ENCODE measurements at regions not wholly inside any gene's neighbourhood (a gene's known extent, or its start where the extent isn't known, plus 50 kb on each side); places are given as distances from the start of the nearest gene placed in this dataset.

- no peak for DNase-seq (ENCODE audit: low read depth in 2 of 3, low spot score in 2 of 3)
Observed at GRCh38 chr14:86652526-86652925, 1122.6 kb downstream of the FLRT2 start.

DNA sequence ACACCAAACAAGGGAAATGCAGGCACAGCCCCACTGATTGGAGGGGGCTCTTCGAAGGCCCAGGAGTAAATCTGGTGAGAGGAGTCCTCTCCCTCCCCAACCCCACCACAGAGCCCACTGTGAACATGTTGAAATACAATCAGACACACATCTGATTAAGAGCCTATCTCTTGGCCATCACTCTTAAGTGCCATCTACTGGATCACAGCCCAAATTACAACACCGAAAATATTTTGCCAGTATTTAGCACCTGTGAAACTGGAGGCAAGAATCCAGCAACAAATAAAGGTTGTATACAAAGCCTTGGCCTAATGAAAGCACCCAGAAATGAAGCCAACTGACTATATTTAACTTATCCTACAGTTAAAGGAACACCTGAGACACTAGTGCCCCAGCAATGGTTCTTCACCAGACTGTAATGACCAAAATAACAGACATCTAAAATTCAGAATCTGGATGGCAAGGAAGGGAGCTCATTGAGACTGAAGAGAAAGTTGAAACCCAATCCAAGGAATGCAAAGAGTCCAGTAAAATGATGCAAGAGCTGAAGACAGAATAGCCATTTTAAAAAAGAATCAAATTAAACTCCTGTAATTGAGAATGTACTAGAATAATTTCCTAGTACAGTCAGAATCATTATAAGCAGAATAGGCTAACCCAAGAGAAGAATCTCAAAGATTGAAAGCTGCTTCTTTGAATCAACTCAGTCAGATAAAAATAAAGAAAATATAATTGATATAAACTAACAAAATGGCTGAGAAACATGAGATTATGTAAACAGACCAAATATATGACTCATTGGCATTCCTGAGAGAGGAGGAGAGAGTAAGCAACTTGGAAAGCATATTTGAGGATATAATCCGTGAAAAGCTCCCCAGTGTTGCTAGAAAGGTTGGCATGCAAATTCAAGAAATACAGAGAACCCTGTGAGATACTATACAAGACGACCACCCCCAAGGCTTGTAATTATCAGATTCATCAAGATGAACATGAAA, 1117.0 kb downstream of the FLRT2 start:
- no peak for DNase-seq (ENCODE audit: low read depth in 2 of 3, low spot score in 2 of 3)

- no peak for DNase-seq (ENCODE audit: low read depth in 2 of 3, low spot score in 2 of 3)
Observed at GRCh38 chr14:86646125-86646524, 1116.2 kb downstream of the FLRT2 start.

DNA sequence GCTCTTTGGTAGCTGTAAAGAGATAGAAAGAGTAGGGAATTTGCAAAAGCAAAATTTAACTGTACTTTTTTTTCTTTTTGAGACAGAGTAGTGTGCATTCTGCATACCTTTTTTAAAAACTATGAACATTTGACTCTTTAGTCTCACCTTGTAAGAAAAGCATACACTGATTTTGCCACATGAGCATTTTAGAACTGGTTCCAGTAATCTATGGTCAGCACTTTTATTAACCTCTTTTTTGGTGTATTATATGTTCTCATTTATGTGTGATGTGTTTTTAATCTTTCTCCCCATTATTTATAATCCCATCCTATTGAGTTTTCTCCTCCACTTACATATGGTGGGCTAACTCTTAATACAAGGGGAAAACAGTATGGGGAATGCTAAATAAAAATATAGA, 1111.4 kb downstream of the FLRT2 start:
- DNase-seq (ENCODE audit: low read depth in 2 of 3, low spot score in 2 of 3) = no peak

DNA sequence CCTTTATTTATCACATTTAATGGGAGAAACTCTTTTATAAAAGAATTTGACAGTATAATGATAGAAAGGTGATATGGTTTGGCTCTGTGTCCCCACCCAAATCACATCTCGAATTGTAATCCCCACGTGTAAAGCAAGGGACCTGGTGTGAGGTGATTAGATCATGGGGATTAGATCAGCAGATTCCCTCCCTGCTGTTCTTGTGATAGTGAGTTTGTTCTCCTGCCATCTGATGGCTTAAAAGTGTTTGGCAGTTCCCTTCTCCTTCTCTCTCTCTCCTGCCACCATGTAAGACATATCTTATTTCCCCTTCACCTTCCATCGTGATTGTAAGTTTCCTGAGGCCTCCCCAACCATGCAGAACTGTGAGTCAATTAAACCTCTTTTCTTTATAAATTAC, 1110.3 kb downstream of the FLRT2 start:
- no peak for DNase-seq (ENCODE audit: low read depth in 2 of 3, low spot score in 2 of 3)

DNA sequence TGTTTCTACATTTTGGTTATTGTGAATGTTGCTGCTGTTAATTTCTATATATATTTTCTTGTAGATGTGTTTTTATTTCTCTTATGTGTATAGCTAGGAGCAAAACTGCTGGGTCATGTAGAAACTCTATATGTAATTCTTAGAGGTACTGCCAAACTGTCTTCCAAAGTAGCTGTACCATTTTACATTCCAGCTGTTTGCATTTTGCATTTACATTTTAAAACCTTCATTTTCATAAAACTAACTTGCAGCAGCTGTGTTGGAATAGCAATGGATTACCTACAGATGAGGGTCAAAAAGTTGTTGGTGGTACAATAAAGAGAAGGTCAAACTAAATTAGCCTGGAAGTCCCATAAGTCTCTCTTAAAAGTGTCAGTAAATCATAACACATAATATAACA, 1109.7 kb downstream of the FLRT2 start:
- no peak for DNase-seq (ENCODE audit: low read depth in 2 of 3, low spot score in 2 of 3)

- DNase-seq (ENCODE audit: low read depth in 2 of 3, low spot score in 2 of 3) = no peak
Observed at GRCh38 chr14:86639146-86639545, 1109.2 kb downstream of the FLRT2 start.

DNA sequence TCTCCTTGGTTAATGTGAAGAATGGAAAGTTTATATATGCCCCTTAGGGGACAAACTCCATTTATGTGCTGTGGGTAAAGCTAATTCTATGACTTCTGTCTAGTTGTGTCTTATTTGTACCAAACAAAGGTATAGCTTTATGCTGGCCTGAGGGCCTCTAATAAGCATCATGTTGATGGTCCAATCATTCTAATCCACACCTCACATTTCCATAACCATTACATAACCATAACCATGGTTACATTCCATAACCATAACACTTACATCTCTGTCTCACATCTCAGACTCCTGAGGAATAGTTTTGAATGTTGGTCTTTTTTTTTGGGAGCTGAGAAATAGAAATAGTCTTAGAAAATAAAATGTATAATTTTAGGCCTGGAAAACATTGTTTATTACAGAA, 1097.1 kb downstream of the FLRT2 start:
- no peak for DNase-seq (ENCODE audit: low read depth in 2 of 3, low spot score in 2 of 3)

DNA sequence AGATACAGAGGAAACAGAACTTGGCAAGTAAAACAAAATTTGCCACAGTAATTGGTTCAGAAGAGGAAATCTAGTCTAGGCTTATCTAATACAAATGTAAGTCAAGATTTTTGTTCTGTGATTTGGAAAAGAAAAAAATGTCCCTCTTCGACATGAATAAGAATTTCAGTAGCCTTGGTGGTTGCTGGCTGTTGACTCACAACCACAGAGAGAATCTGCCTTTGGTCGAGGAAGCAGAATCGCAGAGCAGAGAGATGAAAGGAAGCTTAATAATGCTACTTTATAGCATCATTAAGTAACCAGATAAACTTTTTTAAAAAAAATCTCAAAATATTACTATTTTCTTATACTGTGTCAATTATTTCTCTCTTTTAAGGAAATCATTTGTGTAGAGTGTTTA, 1096.6 kb downstream of the FLRT2 start:
- DNase-seq (ENCODE audit: low read depth in 2 of 3, low spot score in 2 of 3) = no peak

GRCh38 chr14:86625637-86626036, 1095.7 kb downstream of the FLRT2 start:
- no peak for DNase-seq (ENCODE audit: low read depth in 2 of 3, low spot score in 2 of 3)

DNA sequence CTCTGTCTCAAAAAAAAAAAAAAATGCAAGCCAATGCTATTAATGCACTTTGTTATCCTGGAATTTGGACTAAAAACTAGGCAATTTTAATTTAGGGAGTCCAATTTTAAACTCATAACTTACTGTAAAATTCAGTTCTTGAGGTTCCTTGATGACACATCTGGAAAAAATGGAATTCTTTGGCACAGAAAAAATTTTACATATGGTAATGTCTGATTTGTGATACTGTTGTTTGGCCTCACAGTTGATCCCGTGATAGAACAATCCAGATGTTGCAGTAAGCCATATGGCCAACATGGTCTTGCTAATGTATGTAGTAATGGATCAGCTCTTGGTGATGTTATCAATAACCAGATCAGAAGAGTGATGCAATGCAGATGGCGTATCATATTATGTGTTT, 1089.8 kb downstream of the FLRT2 start:
- DNase-seq (ENCODE audit: low read depth in 2 of 3, low spot score in 2 of 3) = no peak

DNA sequence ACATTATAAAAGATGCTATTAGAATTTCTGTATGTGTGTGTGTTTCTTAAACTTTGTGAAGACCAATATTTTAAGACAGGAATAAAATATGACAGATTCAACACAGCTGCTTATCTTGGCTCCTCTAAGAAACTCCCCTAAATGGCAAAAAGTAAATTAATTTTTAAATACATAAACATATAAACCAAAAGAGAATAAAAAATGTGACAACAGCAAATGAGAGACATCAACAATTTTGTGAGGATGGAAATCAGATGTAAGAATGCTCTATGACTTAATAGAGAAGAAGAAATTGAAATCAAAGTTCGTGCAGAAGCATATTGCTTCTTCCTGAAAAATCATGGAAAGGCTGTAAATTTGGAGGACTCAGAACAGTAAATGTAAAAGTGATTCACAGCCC, 1083.8 kb downstream of the FLRT2 start:
- no peak for DNase-seq (ENCODE audit: low read depth in 2 of 3, low spot score in 2 of 3)

- DNase-seq (ENCODE audit: low read depth in 2 of 3, low spot score in 2 of 3) = no peak
Observed at GRCh38 chr14:86613126-86613525, 1083.2 kb downstream of the FLRT2 start.

DNA sequence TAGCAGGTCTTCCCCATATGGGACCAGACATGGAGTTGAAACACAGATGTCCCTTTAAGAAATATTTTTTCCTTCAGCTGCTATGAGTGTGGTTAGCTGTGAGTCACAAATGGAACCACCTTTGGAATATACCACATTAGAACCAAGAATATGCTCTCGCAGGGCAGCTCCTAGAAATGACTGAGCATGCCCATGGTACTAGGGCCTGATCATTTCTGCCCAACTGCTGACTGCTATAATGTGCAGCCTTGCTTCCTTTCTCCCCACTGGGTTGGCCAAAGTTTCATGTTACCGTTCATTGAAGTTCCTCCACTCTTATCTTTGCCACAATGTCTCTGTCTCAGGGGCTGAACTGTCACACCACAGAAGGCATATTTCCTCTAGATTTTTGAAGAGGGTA, 1074.6 kb downstream of the FLRT2 start:
- DNase-seq (ENCODE audit: low read depth in 2 of 3, low spot score in 2 of 3) = no peak

GRCh38 chr14:86602263-86602662, 1072.3 kb downstream of the FLRT2 start:
- no peak for DNase-seq (ENCODE audit: low read depth in 2 of 3, low spot score in 2 of 3)

DNA sequence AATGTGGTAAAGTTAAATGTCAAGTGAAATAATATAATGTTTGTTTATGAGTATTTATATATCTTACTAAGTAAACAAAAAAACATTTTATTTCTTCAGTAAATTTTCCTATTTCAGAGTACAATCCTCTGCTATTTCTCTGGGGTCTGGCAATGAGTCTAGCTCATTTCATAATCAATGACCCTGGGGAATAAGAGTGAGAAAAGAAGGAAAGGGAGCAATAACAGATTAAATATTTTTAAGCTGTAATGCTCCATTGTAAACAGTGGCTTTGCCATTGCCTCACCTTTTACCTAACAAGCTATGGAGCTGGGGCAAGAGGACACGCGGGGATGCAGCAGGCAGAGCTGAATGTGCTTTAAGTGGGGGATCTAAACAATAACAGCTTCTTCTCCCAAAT, 1071.9 kb downstream of the FLRT2 start:
- DNase-seq (ENCODE audit: low read depth in 2 of 3, low spot score in 2 of 3) = no peak

GRCh38 chr14:86597279-86597678, 1067.3 kb downstream of the FLRT2 start:
- no peak for DNase-seq (ENCODE audit: low read depth in 2 of 3, low spot score in 2 of 3)

DNA sequence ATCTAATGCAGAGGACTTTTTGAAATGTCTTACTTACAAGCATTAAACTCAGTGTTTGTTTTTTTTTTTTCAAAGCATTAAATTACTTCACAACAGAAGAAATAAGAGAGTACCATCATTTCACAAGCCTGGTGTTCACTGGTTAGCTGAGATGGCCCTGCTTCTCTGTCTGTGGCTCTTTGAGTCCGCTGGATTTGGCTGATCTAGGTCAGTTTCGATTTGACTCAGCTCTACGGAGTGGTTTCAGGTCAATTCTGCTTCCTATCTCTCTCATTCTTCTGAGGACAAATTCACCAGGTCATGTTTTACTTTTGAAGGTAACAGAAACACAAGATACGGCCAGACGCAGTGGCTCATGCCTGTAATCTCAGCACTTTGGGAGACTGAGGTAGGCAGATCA, 1066.1 kb downstream of the FLRT2 start:
- DNase-seq (ENCODE audit: low read depth in 2 of 3, low spot score in 2 of 3) = no peak

DNA sequence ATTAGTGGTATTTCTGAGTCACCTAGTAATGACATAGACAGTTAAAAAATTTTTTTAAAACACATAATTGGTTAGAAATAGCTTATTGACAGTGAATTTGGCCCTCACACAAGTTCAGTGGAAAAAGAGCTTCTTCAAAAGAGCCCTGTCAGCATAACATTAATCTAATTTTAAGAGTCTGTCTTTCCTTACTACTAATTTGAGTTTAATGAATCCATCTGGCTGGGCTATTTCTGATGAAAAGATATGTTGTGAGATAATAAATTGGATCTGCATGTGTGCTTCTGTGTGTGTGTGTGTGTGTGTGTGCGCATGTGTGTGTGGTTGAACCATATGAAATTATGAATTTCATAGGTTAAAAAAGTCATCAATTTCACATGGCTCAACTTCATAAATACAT, 1045.2 kb downstream of the FLRT2 start:
- DNase-seq (ENCODE audit: low read depth in 2 of 3, low spot score in 2 of 3) = no peak

GRCh38 chr14:86574778-86575129, 1044.8 kb downstream of the FLRT2 start:
- DNase-seq (ENCODE audit: low read depth in 2 of 3, low spot score in 2 of 3) = no peak

- DNase-seq (ENCODE audit: low read depth in 2 of 3, low spot score in 2 of 3) = no peak
Observed at GRCh38 chr14:86574051-86574777, 1044.3 kb downstream of the FLRT2 start.

DNA sequence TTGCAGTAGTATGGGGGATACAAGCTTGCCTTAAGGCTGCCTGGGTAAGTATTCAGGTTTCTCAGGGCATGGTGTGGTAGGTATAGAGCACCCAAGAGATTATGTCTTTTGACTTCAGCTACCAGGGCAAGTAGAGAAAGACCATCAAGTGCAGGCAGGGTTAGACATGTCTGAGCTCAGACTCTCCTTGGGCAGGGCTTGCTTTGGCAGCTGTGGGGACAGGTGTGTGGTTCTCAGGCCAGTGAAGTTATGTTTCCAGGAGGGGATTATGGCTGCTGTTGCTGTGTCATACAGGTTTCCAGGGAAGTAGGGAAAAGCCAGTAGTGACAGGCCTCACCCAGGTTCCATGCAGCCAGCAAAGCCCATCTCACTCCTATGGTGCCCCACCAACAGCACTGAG, 1040.4 kb downstream of the FLRT2 start:
- DNase-seq (ENCODE audit: low read depth in 2 of 3, low spot score in 2 of 3) = no peak

All from activated CD8-positive, alpha-beta memory T cell treated with anti-CD3 and anti-CD28 coated beads for 48 hours (primary cell).